ENCODE measurements at regions not wholly inside any gene's neighbourhood (a gene's known extent, or its start where the extent isn't known, plus 50 kb on each side); places are given as distances from the start of the nearest gene placed in this dataset.

- TF ChIP-seq, protein P1, sequence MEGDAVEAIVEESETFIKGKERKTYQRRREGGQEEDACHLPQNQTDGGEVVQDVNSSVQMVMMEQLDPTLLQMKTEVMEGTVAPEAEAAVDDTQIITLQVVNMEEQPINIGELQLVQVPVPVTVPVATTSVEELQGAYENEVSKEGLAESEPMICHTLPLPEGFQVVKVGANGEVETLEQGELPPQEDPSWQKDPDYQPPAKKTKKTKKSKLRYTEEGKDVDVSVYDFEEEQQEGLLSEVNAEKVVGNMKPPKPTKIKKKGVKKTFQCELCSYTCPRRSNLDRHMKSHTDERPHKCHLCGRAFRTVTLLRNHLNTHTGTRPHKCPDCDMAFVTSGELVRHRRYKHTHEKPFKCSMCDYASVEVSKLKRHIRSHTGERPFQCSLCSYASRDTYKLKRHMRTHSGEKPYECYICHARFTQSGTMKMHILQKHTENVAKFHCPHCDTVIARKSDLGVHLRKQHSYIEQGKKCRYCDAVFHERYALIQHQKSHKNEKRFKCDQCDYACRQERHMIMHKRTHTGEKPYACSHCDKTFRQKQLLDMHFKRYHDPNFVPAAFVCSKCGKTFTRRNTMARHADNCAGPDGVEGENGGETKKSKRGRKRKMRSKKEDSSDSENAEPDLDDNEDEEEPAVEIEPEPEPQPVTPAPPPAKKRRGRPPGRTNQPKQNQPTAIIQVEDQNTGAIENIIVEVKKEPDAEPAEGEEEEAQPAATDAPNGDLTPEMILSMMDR (IDR thresholded peaks at IDR 0.05): no peak
- no peak for TF ChIP-seq EZH2 (IDR thresholded peaks at IDR 0.05)
Measured at GRCh38 chr3:191592105-191592504, 131.1 kb downstream of the PYDC2 start.

All from neural progenitor cell (in vitro differentiated cells).